SK-N-SH (cell line): ENCODE measurements at regions not wholly inside any gene's neighbourhood (a gene's known extent, or its start where the extent isn't known, plus 50 kb on each side); places are given as distances from the start of the nearest gene placed in this dataset.

ENCODE experiments used
- CTCF ChIA-PET: fragments of 300-600, 350-600 bp; formaldehyde crosslinking; extraction: SDS; loops from one replicate; lab custom pipeline; 2021; lab: Yijun Ruan, JAX
- POLR2A ChIA-PET: fragments of 350-600 bp; sonication (Branson Sonifier 250); formaldehyde crosslinking; extraction: SDS; loops from one replicate; lab custom pipeline; 2020; ENCODE audit warnings: antibody characterized with exemption, inconsistent platforms; lab: Yijun Ruan, JAX
- DNase-seq: peaks from one replicate; pipeline ENCODE4 v3.0.0; 2012
- H2AFZ ChIP-seq: fragments of 200-600 bp; sonication (generic); 2 replicates; pipeline ENCODE4 v1.8.1; 2016; ENCODE audit warnings: antibody characterized with exemption, mild to moderate bottlenecking, low read depth
- H3F3A ChIP-seq: fragments of 200-600 bp; sonication (generic); replicated peaks from 2 replicates; pipeline ENCODE3; 2016; ENCODE audit warnings: antibody characterized with exemption, mild to moderate bottlenecking; ENCODE audit not compliant: insufficient read depth
- H3K27ac ChIP-seq, 2 experiments: fragments of 200-500 bp in 1 of 2; fragments of 200-600 bp in 1 of 2; sonication (Bioruptor generic) in 1 of 2; sonication (generic), shearing (Covaris generic) in 1 of 2; 2 replicates each; pipeline versions ENCODE4 v1.5.1 to v1.6.1; 2014 to 2016; ENCODE audit warnings: low read depth in 2 of 2, inconsistent platforms in 1 of 2, low read length in 1 of 2, mild to moderate bottlenecking in 1 of 2, mixed read lengths in 1 of 2
- H3K27me3 ChIP-seq: fragments of 200-600 bp; sonication (generic), shearing (Covaris generic); 2 replicates; pipeline ENCODE4 v1.6.1; 2016; ENCODE audit warnings: mixed run types; ENCODE audit not compliant: insufficient read depth
- H3K36me3 ChIP-seq, 2 experiments: fragments of 200-500 bp in 1 of 2; fragments of 200-600 bp in 1 of 2; sonication (Bioruptor generic) in 1 of 2; sonication (generic) in 1 of 2; replicated peaks in 1 of 2; 2 replicates each; pipeline versions ENCODE3 to v1.5.1; 2014 to 2016; ENCODE audit warnings: low read length in 1 of 2, mild to moderate bottlenecking in 1 of 2; ENCODE audit not compliant: insufficient read depth in 2 of 2, control insufficient read depth in 1 of 2
- H3K4me1 ChIP-seq, 2 experiments: fragments of 200-500 bp in 1 of 2; fragments of 200-600 bp in 1 of 2; sonication (Bioruptor generic) in 1 of 2; sonication (generic), shearing (Covaris generic) in 1 of 2; 2 replicates each; pipeline versions ENCODE4 v1.5.1 to v1.6.1; 2014 to 2016; ENCODE audit warnings: low read depth in 1 of 2, low read length in 1 of 2, mixed run types in 1 of 2; ENCODE audit not compliant: insufficient read depth in 2 of 2, control insufficient read depth in 1 of 2
- H3K4me2 ChIP-seq: fragments of 200-600 bp; sonication (generic), shearing (Covaris generic); 2 replicates; pipeline ENCODE4 v1.6.1; 2017; ENCODE audit warnings: mixed run types
- H3K4me3 ChIP-seq, 2 experiments: fragments of 200-500 bp in 1 of 2; fragments of 200-600 bp in 1 of 2; sonication (Bioruptor generic) in 1 of 2; sonication (generic), shearing (Covaris generic) in 1 of 2; 2 replicates each; pipeline versions ENCODE4 v1.5.1 to v1.8.1; 2014 to 2016; ENCODE audit warnings: low read depth in 2 of 2, inconsistent platforms in 1 of 2, low read length in 1 of 2, mild to moderate bottlenecking in 1 of 2, mixed read lengths in 1 of 2, moderate library complexity in 1 of 2
- H3K79me2 ChIP-seq: fragments of 200-600 bp; sonication (generic); 2 replicates; pipeline ENCODE4 v1.8.1; 2017; ENCODE audit warnings: mild to moderate bottlenecking; ENCODE audit not compliant: insufficient read depth
- H3K9ac ChIP-seq: fragments of 200-600 bp; sonication (generic); 2 replicates; pipeline ENCODE4 v1.6.1; 2017; ENCODE audit warnings: mixed run types
- H3K9me2 ChIP-seq: fragments of 200-600 bp; sonication (generic); 2 replicates; pipeline ENCODE4 v1.6.1; 2017; ENCODE audit warnings: mixed run types
- H3K9me3 ChIP-seq: fragments of 200-600 bp; sonication (generic); 2 replicates; pipeline ENCODE4 v1.6.1; 2017; ENCODE audit warnings: mixed run types, mild to moderate bottlenecking, moderate library complexity
- H4K20me1 ChIP-seq: fragments of 200-600 bp; sonication (generic); 2 replicates; pipeline ENCODE4 v1.6.1; 2017; ENCODE audit warnings: mild to moderate bottlenecking, mixed run types; ENCODE audit not compliant: insufficient read depth
- EZH2phosphoT487 ChIP-seq: fragments of 200-600 bp; sonication (generic); IDR thresholded peaks from 2 replicates; pipeline ENCODE4 v1.6.1; 2017; ENCODE audit warnings: low read depth, mixed run types, mild to moderate bottlenecking, antibody characterized with exemption, moderate library complexity, borderline replicate concordance
- GABPA ChIP-seq: IDR thresholded peaks from 2 replicates; pipeline ENCODE4 v1.4.0; 2012; ENCODE audit warnings: low read depth, mild to moderate bottlenecking
- GATA2 ChIP-seq: sonication (generic); formaldehyde crosslinking; IDR thresholded peaks from 2 replicates; pipeline ENCODE4 v1.5.0; 2020; ENCODE audit warnings: mild to moderate bottlenecking, missing genetic modification reagents
- TAF1 ChIP-seq: IDR thresholded peaks from 2 replicates; pipeline ENCODE4 v1.6.1; 2012; ENCODE audit warnings: low read depth, mild to moderate bottlenecking, low read length, moderate library complexity, borderline replicate concordance
- YY1 ChIP-seq: IDR thresholded peaks from 2 replicates; pipeline ENCODE4 v1.4.0; 2012; ENCODE audit warnings: low read depth, mild to moderate bottlenecking
- WGBS: methylation state at CpG from one replicate; pipeline ENCODE4 v1.1.6; 2017; ENCODE audit warnings: low lambda C conversion rate; 5-methylcytosine and 5-hydroxymethylcytosine counted together
- TF ChIP-seq, protein P1 (sequence below): IDR thresholded peaks from 2 replicates; pipeline ENCODE4 v1.6.1; 2012; ENCODE audit warnings: mild to moderate bottlenecking, low read depth, low read length, moderate library complexity
- TF ChIP-seq, protein P2 (sequence below): IDR thresholded peaks from 2 replicates; pipeline ENCODE4 v1.4.0; 2012; ENCODE audit warnings: low read depth, borderline replicate concordance
- TF ChIP-seq, protein P3 (sequence below): IDR thresholded peaks from 2 replicates; pipeline ENCODE4 v1.4.0; 2012; ENCODE audit warnings: low read depth, borderline replicate concordance

DNA sequence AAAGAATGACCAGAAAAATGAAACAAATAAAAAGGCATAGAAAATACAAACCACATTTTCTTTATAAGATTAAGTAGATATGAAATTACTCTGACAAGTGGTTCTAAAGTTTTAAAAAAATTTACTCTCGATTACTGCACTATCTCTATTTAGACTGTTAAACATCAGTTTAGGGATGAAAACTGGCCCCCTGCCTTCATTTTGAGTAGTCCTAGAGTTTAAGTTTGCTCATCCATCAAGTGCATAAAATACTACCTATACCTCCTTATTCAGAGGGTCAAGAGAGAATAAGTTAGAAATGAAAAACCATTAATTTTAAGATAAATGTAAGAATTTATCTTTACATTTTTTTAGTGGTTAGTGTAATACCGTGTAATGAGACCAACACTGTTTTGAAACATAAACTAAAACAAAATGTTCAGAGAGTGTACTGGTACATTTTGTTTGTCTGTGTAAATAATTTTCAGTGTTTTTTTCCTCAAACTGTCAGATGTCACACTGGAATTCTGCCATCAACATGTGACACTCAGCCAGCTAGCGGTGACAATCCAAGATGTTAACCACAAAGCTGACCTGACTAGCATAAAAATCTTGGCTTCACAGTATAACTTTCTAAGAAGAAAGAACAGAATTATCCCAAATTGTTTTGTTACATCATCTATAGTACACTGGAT lies 184.8 kb upstream of the PCDH20 start (continued):
- TF ChIP-seq, protein P1, sequence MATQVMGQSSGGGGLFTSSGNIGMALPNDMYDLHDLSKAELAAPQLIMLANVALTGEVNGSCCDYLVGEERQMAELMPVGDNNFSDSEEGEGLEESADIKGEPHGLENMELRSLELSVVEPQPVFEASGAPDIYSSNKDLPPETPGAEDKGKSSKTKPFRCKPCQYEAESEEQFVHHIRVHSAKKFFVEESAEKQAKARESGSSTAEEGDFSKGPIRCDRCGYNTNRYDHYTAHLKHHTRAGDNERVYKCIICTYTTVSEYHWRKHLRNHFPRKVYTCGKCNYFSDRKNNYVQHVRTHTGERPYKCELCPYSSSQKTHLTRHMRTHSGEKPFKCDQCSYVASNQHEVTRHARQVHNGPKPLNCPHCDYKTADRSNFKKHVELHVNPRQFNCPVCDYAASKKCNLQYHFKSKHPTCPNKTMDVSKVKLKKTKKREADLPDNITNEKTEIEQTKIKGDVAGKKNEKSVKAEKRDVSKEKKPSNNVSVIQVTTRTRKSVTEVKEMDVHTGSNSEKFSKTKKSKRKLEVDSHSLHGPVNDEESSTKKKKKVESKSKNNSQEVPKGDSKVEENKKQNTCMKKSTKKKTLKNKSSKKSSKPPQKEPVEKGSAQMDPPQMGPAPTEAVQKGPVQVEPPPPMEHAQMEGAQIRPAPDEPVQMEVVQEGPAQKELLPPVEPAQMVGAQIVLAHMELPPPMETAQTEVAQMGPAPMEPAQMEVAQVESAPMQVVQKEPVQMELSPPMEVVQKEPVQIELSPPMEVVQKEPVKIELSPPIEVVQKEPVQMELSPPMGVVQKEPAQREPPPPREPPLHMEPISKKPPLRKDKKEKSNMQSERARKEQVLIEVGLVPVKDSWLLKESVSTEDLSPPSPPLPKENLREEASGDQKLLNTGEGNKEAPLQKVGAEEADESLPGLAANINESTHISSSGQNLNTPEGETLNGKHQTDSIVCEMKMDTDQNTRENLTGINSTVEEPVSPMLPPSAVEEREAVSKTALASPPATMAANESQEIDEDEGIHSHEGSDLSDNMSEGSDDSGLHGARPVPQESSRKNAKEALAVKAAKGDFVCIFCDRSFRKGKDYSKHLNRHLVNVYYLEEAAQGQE = no peak

DNA sequence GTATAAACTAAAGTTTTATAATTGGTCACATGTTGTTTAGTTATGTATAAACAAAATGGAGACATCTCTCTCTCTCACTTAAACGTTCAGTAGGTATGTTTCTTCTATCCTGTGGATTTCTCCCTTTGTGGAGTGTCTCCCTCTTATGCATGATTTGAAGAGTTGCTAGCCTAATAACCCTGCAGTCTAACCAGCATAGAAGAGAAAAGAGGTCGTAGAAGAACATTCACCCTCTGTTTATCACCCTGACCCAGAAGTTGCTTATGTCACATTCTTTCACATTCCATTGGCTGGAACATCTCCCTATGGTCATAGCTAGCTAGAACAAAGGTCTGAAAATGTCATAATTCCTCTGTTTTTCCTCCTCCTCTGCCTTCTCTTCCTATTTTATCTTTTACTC lies 176.8 kb upstream of the PCDH20 start:
- no peak overlapping the region for H3K9ac ChIP-seq
- no peak overlapping the region for H2AFZ ChIP-seq
- no peaks in the 10 kb centered on the region for H3K27me3 ChIP-seq
- no peaks in the 10 kb centered on the region for H3K36me3 ChIP-seq
- H4K20me1 ChIP-seq = no peaks in the 10 kb centered on the region
- H3K4me1 ChIP-seq = no peaks in the 10 kb centered on the region
- POLR2A ChIA-PET = no interaction called here
- no peak for DNase-seq
- CTCF ChIA-PET = no interaction called here
- H3K9me2 ChIP-seq = no peaks in the 10 kb centered on the region
- H3K4me2 ChIP-seq = no peak overlapping the region
- no peaks in the 10 kb centered on the region; the same call in 1 of the 2 replicates for H3K9me3 ChIP-seq
- no peaks in the 10 kb centered on the region for H3F3A ChIP-seq
- H3K79me2 ChIP-seq = no peaks in the 10 kb centered on the region
- no peak overlapping the region for H3K27ac ChIP-seq
- WGBS = 13% methylated on average over 2 of the region's 2 CpGs
- TF ChIP-seq TAF1 (no peak), GABPA (no peak), YY1 (no peak), EZH2phosphoT487 (no peak), GATA2 (CRISPR knock-in tag) (no peak)
- TF ChIP-seq, all 33 proteins: peak for 0
- no peak overlapping the region for H3K4me3 ChIP-seq

DNA sequence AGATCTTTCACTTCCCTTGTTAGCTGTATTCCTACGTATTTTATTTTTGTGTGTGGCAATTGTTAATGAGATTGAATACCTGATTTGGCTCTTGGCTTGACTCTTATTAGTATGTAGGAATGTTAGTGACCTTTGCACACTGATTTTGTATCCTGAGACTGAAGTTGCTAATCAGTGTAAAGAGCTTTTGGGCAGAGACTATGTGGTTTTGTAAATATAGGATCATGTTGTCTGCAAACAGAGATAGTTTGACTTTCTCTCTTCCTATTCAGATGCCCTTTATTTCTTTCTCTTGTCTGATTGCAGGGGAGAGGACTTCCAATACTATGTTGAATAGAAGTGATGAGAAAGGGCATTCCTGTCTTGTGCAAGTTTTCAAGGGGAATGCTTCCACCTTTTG lies 160.3 kb upstream of the PCDH20 start:
- no peak overlapping the region for H3K4me3 ChIP-seq
- H3K9ac ChIP-seq = no peak overlapping the region
- no peak for DNase-seq
- POLR2A ChIA-PET = no interaction called here
- H3K4me2 ChIP-seq = no peak overlapping the region
- CTCF ChIA-PET = interaction anchor here (0.6 to 1.1 kb wide), 2 partner anchors 14 to 341 kb away, joined by 3 to 4 read pairs; no protein-coding TSS in a partner anchor
- H3K27me3 ChIP-seq = no peaks in the 10 kb centered on the region
- no peaks in the 10 kb centered on the region for H3F3A ChIP-seq
- H2AFZ ChIP-seq = no peak overlapping the region
- TF ChIP-seq, protein P2, sequence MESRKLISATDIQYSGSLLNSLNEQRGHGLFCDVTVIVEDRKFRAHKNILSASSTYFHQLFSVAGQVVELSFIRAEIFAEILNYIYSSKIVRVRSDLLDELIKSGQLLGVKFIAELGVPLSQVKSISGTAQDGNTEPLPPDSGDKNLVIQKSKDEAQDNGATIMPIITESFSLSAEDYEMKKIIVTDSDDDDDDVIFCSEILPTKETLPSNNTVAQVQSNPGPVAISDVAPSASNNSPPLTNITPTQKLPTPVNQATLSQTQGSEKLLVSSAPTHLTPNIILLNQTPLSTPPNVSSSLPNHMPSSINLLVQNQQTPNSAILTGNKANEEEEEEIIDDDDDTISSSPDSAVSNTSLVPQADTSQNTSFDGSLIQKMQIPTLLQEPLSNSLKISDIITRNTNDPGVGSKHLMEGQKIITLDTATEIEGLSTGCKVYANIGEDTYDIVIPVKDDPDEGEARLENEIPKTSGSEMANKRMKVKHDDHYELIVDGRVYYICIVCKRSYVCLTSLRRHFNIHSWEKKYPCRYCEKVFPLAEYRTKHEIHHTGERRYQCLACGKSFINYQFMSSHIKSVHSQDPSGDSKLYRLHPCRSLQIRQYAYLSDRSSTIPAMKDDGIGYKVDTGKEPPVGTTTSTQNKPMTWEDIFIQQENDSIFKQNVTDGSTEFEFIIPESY = no peak
- TF ChIP-seq YY1 = no peak
- TF ChIP-seq, protein P3, sequence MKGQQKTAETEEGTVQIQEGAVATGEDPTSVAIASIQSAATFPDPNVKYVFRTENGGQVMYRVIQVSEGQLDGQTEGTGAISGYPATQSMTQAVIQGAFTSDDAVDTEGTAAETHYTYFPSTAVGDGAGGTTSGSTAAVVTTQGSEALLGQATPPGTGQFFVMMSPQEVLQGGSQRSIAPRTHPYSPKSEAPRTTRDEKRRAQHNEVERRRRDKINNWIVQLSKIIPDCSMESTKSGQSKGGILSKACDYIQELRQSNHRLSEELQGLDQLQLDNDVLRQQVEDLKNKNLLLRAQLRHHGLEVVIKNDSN = no peak
- TF ChIP-seq, all 33 proteins: peak for 0
- Histone ChIP-seq H3K79me2 (no peaks in the 10 kb centered on the region), H3K27ac (no peak overlapping the region), H4K20me1 (no peaks in the 10 kb centered on the region), H3K9me2 (0 out of 2 replicates have a peak, but pooled peaks cover 3% of the 10 kb centered on the region), H3K9me3 (no peaks in the 10 kb centered on the region), H3K4me1 (no peaks in the 10 kb centered on the region), H3K36me3 (no peaks in the 10 kb centered on the region)
- WGBS = 15% methylated on average over 1 of the region's 1 CpG
